ENCODE measurements at regions not wholly inside any gene's neighbourhood (a gene's known extent, or its start where the extent isn't known, plus 50 kb on each side); places are given as distances from the start of the nearest gene placed in this dataset.
"Not testable (repeated sequence)": the region's sequence is repeated elsewhere in the genome, so short reads cannot be mapped to it uniquely, and the experiment has no call there.

- no peaks in the 10 kb centered on the region for H3K9me3 Mint-ChIP-seq (ENCODE audit: low read depth, unreplicated experiment)
- intact Hi-C loops (cut with micrococcal nuclease; ENCODE audit: unreplicated experiment): no loop called here
- BruUV-seq (replicated peaks): no TSS peak
- CTCF ChIA-PET: interaction anchor here (0.7 kb wide), 1 partner anchor 42 kb away, joined by 4 read pairs; no protein-coding TSS in a partner anchor
- peaks cover 23% of the 10 kb centered on the region for H3K4me1 Mint-ChIP-seq (ENCODE audit: low read depth, unreplicated experiment)
- H3K27ac Mint-ChIP-seq (ENCODE audit: unreplicated experiment): no peak overlapping the region
- TF ChIP-seq CTCF (IDR thresholded peaks at IDR 0.05; ENCODE audit: unreplicated experiment): no peak
- H3K27me3 Mint-ChIP-seq (ENCODE audit: unreplicated experiment): no peaks in the 10 kb centered on the region
- DNase-seq: no peak
- H3K4me3 Mint-ChIP-seq (ENCODE audit: low read depth, unreplicated experiment): peak overlapping the region; percentile 47
- no peaks in the 10 kb centered on the region for H3K36me3 Mint-ChIP-seq (ENCODE audit: insufficient read depth, unreplicated experiment)
These were observed 149.3 kb upstream of the FOXQ1 start for GRCh38 chr6:1162367-1163275.

- intact Hi-C loops (cut with micrococcal nuclease; ENCODE audit: unreplicated experiment); H3K27me3 Mint-ChIP-seq (ENCODE audit: unreplicated experiment); CTCF ChIA-PET; DNase-seq; BruUV-seq (replicated peaks); H3K9me3 Mint-ChIP-seq (ENCODE audit: low read depth, unreplicated experiment); H3K36me3 Mint-ChIP-seq (ENCODE audit: insufficient read depth, unreplicated experiment); H3K27ac Mint-ChIP-seq (ENCODE audit: unreplicated experiment); H3K4me3 Mint-ChIP-seq (ENCODE audit: low read depth, unreplicated experiment); H3K4me1 Mint-ChIP-seq (ENCODE audit: low read depth, unreplicated experiment): not testable (repeated sequence)
These were observed 155.5 kb upstream of the FOXQ1 start for GRCh38 chr6:1156411-1156810.

GRCh38 chr6:1153696-1154245 lies 158.1 kb upstream of the FOXQ1 start:
- no peaks in the 10 kb centered on the region for H3K27me3 Mint-ChIP-seq (ENCODE audit: unreplicated experiment)
- no peak overlapping the region for H3K4me3 Mint-ChIP-seq (ENCODE audit: low read depth, unreplicated experiment)
- intact Hi-C loops (cut with micrococcal nuclease; ENCODE audit: unreplicated experiment): no loop called here
- peaks cover 5% of the 10 kb centered on the region for H3K36me3 Mint-ChIP-seq (ENCODE audit: insufficient read depth, unreplicated experiment)
- no peaks in the 10 kb centered on the region for H3K9me3 Mint-ChIP-seq (ENCODE audit: low read depth, unreplicated experiment)
- no peak for TF ChIP-seq CTCF (IDR thresholded peaks at IDR 0.05; ENCODE audit: unreplicated experiment)
- H3K27ac Mint-ChIP-seq (ENCODE audit: unreplicated experiment): no peak overlapping the region
- CTCF ChIA-PET: no interaction called here
- no peaks in the 10 kb centered on the region for H3K4me1 Mint-ChIP-seq (ENCODE audit: low read depth, unreplicated experiment)
- BruUV-seq (replicated peaks): no TSS peak
- no peak for DNase-seq

GRCh38 chr6:1146500-1146899 lies 165.4 kb upstream of the FOXQ1 start:
- no peak overlapping the region for H3K27ac Mint-ChIP-seq (ENCODE audit: unreplicated experiment)
- H3K9me3 Mint-ChIP-seq (ENCODE audit: low read depth, unreplicated experiment): no peaks in the 10 kb centered on the region
- H3K36me3 Mint-ChIP-seq (ENCODE audit: insufficient read depth, unreplicated experiment): no peaks in the 10 kb centered on the region
- intact Hi-C loops (cut with micrococcal nuclease; ENCODE audit: unreplicated experiment): no loop called here
- TF ChIP-seq CTCF (IDR thresholded peaks at IDR 0.05; ENCODE audit: unreplicated experiment): no peak
- no peak for DNase-seq
- H3K4me1 Mint-ChIP-seq (ENCODE audit: low read depth, unreplicated experiment): peaks cover 7% of the 10 kb centered on the region
- H3K27me3 Mint-ChIP-seq (ENCODE audit: unreplicated experiment): peaks cover 15% of the 10 kb centered on the region
- CTCF ChIA-PET: no interaction called here
- H3K4me3 Mint-ChIP-seq (ENCODE audit: low read depth, unreplicated experiment): no peak overlapping the region
- BruUV-seq (replicated peaks): no TSS peak

GRCh38 chr6:1145768-1146218 lies 166.1 kb upstream of the FOXQ1 start:
- H3K9me3 Mint-ChIP-seq (ENCODE audit: low read depth, unreplicated experiment): no peaks in the 10 kb centered on the region
- peaks cover 15% of the 10 kb centered on the region for H3K27me3 Mint-ChIP-seq (ENCODE audit: unreplicated experiment)
- peaks cover 7% of the 10 kb centered on the region for H3K4me1 Mint-ChIP-seq (ENCODE audit: low read depth, unreplicated experiment)
- H3K27ac Mint-ChIP-seq (ENCODE audit: unreplicated experiment): no peak overlapping the region
- H3K4me3 Mint-ChIP-seq (ENCODE audit: low read depth, unreplicated experiment): no peak overlapping the region
- TF ChIP-seq CTCF (IDR thresholded peaks at IDR 0.05; ENCODE audit: unreplicated experiment): no peak
- intact Hi-C loops (cut with micrococcal nuclease; ENCODE audit: unreplicated experiment): no loop called here
- no peak for DNase-seq
- BruUV-seq (replicated peaks): no TSS peak
- CTCF ChIA-PET: no interaction called here
- H3K36me3 Mint-ChIP-seq (ENCODE audit: insufficient read depth, unreplicated experiment): no peaks in the 10 kb centered on the region
